GM19372 (cell line): ENCODE measurements at regions not wholly inside any gene's neighbourhood (a gene's known extent, or its start where the extent isn't known, plus 50 kb on each side); places are given as distances from the start of the nearest gene placed in this dataset.

Experiments used
- ATAC-seq: cut with Tn5 transposase; IDR thresholded peaks from one replicate; pipeline ENCODE4 v1.9.1; 2021; ENCODE audit warnings: mild to moderate bottlenecking, low read depth, moderate library complexity; ENCODE audit not compliant: unreplicated experiment

DNA sequence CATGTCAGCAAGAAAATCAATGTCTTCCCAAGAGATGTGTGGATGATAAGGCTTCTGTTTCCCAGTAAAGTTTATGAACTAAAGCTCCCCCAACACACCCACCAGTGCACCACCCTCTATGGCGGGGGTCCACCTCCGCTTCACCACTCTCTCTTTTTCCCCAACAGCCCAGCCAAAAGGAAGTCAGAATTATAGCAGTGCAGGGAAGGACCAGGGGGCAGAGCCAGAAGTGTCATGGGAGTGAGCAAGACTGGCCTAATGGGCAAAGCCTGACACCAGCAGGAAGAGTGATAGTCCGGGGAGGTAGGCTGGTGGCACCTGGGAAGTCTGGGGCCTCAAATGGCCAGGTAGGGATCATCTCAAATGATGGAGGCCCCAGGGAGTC is 167.7 kb downstream of the ZFP36L2 start:
- no peak for ATAC-seq

DNA sequence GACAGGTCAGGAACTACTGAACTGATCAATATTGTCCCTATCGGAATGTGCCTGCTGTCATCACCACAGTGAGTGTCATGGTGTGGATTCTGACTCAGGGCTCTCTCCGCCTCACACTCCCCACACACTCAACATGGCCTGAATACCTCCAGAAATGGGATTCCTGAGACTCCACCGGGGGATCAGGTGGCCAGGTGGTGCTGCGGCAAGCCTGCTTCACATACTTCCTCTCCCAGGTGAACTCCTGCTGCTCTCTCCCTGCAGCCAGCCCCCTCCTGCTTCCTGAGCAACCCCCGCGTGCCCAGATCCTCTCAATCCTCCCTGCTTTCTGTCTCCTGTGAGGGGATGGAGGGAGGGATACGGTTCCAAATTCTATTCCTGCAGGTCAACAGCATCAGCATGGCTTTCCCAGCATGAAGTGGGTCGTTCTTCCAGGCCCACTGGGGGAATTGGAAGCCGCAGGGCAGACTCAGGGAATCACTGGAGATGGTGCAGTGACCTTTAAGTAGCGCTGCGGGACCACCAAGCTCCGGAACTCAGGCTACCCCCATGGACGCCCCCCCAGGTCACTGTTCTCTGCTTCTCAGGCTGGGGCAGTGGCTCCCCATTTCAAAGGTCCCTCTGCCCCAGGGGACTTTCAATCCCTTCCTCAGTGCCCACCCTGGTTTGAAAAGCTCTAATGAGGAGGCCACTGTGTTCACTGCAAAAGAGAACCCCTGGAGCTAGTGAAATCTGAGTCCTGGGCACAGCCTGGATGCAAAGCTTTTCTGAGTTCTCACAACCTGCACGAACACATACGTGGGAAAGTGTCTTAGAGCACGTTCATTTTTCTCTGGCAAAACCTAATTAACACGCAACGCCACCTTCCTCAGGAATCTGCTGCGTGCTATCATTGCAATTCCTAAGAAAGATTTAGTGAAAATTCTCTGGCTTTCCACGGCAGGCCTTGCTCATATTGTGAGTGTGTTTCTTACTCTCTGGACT is 168.4 kb downstream of the ZFP36L2 start:
- ATAC-seq: no peak

DNA sequence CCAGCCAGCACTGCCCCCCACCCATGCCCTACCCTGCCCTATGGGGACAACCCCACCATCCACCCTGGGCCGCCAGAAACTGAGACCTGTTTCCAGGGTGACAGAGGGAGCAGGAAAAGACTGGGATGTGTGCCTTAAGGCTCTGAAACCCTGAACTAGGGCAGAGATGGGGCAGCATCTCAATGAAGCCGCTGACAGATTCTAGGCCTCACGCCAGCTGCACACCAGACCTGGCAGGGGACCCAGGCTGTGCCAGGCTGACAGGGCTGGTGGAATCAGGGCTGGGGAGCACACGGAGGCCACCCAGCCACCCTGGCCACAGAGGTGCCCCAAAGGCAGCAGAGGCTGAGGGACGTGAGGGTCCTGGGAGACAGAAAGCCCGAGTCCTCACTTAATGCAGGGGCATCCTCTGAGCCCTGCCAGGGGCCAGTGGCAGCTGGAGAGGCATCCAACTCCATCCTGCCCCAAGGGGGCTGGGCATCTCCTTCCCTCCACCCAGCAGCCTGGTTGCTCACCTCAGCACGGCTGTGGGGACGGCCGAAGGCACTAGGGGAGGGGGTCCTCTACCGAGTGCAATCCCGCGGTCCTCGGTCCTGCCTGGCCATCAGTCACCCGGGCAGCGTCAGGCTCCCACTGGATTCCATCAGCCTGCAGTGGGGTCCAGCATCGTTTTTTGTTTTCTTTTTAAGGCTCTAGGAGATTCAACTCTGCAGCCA is 169.2 kb downstream of the ZFP36L2 start:
- no peak for ATAC-seq

DNA sequence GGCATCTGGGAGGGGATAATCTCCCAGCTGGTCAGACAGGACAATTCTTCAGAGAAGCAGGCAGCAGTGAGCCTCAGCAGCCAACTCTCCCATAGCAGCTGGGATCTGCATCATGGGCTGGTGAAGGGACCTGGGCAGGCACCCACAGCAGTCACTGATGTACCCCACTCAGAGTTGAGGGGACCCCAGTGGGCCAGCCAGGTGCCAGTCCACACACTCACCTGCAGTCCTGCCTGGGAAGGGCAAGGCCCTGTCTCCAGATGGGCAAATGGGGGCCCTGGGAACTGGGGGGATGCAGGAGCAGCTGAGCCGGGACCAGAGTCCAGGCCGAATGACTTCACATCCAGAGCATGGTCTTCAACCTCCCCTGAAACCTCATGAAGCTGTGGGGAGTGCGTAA is 170.4 kb downstream of the ZFP36L2 start:
- no peak for ATAC-seq

DNA sequence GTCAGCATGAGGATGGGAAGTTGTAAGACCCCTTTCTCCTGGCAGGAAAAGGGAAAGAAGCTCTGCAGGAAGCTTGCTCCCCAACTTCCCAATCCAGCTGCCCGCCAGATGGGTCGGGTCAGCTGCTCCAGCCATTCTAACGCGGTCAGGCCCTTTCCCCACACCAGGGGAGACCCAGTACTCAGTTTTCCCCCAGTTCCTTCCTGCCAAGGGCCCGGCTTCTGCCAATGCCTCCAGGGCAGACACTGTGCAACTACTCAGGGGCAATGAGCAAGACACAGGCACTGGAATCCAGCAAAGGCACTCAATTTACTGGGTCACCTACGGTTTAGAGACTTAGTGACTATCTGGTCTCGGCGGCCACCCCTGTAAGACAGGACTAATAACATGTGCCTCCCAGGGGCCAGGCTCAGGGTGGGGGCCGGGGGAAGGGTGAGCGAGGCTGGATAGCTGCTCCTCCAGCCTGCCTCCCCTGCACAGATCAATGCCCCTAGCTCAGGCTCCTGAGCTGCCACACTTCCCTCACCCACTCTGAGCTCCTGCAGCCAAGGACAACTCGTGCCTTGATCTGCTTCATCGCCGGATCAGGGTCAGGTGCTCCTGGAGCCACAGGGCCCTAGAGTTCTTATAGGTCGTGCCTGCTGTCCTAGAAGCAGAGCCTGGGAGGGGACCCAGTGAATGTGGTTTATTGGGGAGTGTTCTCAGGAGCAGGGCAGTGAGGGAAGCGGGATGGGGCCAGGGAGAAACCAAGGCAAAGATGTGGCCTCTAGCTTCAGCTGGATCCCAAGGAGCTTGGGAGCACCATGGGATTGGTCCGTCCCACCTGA is 171.1 kb downstream of the ZFP36L2 start:
- ATAC-seq: no peak

DNA sequence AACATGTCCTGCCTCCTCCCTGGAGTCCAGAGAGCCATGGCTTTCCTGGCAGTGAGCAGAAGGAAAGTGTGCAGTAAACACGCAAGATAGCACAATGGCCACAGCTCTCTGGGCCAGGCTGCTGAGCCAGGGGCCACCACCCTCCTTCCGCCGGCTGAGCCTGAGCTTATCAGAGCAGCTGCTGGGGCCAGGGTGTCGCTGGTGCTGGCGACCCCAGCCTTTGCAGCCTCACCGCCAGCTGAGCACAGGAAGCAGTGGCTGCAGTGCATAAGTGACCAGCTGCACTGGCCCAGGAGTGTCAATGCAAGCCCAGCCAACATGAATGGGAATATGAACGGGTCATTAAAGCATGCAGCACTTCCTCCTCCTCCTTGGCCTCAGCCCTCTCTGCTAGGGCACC is 172.0 kb downstream of the ZFP36L2 start:
- ATAC-seq: no peak

DNA sequence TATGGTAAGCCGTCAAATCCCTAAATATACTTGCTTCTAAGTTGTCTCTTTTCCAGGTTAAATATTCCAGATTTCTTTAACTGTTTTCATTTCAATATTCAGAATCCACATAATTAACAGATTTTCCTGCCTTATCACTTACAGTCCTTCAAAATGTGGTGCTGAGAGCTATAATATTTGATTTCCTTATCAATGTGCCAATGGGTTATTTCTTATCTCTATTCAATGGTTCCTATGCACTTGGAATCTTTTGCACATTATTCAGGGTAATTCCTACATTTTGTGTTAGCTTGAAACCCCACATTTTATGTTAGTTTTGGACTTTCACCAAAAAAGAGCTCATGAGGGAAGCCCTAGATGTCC is 173.5 kb downstream of the ZFP36L2 start:
- ATAC-seq: no peak

DNA sequence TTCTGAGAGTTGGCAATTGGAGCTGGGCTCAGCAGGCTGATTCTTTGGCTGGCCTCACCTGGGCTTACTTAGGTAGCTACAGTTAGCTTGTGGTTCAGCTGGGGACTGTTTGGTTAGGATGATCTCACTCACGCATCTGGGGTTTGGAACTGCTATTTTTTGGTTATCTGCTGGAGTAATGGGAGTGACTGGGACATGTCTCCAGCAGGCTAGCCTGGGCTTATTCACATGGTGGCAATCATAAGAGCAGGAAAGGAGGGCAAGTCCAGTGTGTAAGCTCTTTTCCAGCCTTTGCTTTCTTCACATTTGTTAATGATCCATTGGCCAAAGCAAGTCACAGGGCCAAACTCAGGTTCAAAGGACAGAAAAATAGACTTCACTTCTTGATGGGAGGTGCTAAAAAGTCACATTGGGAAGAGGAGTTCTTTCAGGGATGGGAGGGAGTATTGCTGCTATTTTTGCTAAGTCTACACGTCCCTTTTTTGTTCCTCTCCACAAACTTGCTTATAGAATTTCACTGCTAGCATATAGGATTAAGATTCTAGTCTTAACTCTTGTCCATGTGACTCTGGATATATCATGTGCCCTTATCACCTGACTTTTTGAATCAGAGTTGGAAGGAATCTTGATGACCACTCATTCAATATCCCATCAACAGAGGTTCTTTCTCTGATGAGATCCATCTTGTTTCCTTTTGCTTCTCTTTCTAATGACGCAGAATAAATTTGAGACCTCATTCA is 174.0 kb downstream of the ZFP36L2 start:
- ATAC-seq: no peak

DNA sequence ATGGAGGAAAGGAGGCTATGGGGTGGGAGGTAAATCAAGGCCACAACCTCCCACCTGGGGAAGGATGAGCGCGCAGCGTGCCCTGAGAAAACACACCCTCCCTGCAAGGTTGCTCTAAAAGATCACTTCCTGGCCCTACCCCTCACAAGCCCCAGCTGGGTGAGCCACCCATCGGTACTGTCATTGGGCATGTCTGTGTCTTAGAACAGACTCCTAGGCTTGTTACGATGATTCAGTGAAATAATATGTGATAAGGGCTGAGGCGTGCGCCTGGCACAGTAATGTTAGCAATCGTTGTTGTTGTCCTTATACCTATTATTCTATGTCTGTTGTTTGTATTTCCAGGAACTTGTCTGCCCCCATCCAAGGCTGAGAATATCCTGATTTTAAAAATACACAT is 175.1 kb downstream of the ZFP36L2 start:
- no peak for ATAC-seq

DNA sequence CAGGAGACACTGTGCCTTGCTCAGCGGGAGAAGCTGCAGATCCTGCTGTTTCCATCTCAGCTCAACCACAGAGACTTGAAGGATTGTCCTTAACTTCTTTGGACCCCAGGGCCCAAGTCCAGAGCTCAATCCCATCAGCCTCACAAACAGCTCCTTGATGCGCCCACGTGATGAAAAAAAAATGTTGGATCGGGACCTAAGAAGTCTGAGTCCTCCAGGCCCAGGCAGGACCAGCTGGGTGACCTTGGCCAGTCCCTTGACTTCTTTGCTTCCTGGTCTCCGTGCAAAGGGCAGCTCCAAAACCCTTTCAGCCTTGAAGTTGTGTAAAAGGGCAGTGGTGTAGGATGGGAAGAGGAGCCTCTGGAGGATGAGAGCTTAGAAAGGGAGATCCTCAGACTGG is 175.5 kb downstream of the ZFP36L2 start:
- no peak for ATAC-seq

DNA sequence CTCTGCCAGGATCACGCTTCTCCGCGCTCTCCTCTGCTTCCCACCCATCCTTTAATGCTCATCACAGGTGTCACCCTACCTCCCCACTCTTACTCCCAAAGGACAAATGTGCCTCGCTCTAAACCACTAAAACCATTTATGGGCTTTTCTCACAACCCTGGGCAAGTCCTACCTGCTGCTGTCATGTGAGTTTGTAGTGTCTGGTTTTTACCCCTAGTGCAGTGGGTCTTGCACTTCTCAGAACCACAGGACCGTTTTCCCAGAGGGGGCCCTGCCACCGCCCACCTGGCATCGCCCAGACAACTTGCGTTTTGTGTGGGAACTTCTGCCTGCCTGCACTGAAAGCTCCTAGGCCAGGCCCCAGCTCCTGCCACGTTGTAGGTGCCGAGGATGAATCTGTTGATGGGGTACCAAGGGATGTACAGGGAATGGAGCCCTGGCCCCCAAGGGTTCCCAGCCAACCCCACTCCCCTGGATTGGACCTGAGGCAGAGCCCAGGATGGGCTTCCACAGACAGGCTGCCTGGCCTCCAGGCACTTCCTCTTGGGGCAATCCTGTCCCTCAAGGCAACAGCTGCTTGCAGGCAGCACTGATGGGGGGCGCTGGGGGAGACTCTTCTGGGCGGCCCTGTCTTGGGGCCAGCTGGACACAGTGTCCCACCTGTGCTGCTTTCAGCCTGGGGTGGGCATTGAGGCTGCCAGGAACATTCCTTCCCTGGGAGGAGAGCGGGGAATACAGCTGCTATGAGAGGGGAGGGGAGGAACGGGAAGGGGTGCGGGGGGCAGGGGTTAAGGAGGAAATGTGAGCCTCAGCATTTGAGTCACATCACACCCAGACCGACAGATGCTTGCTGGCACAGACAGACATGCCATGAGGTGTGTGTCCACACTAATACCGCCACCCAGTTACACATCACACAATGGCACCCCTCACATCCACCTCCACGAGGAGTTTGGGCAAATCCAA is 176.3 kb downstream of the ZFP36L2 start:
- ATAC-seq: no peak

DNA sequence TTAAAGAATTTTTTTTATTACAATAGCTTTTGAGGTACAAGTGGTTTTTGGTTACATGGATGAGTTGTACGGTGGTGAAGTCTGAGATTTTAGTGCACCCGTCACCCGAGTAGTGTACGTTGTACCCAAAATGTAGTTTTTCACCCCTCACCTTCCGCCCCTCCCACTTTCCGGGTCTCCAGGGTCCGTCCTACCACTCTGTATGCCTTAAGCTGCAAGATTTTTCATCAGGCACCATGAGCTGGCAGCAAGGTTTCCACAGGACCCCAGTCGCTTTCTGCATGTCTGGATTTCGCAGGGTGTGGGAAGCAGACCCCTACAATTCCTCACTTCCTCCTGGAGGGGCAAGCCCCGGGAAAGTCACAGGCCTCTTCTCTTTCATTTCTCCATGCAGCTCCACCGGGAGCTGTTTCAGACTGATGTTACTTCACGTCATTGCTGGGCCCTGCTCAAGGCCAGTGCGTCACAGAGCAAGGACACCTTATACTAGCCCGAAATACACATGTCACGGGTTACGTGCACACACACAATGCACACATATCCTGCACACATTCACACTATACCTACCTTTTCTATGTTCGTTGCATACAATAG is 179.1 kb downstream of the ZFP36L2 start:
- no peak for ATAC-seq

DNA sequence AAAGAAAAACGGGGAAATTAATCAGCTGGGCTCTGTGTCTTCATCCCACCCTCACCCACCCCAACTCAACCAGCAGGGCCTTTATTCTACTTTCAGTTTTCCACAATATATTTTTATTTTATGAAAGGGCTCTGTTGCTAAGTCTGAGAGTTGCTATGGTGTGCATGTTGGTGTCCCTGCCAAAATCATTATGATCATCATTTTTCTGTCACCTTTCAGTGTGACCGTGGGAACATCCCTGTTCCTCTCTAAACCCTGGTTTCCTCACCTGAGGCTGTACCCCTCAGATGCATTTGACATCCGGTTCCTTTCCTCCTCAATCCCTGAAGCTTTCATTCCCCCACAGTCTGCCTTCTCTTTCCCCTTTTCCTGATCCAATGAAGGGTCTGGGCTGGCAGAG is 180.5 kb downstream of the ZFP36L2 start:
- ATAC-seq: no peak

DNA sequence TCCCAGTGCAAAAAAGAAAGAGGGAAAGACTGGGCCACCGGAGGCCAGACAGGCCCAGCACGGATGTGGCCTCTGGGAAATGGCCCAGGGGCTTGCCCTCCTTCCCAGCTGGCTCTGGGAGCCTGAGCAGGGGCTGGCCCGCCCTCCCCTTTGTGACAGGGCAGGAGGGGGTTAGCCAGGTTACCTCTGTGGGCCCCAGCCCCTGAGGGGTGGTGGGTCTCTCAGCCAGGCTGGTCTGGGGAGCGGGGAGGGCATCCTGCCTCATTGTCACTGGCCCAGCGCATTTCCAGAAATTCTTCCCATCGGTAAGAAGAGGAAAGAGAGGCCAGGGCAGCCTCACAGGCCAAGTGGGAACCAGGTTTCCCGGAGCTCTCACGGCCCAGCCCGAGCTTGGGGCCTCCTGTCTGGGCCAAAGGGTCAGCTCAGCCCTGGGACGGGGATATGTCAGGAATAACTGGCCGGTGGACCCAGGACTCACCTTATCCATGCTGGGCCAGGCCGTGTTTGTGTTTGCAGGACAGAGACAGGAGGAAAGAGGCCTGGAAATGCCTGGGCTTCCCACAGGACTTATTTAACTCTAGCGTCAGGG is 182.2 kb downstream of the ZFP36L2 start:
- ATAC-seq: no peak

DNA sequence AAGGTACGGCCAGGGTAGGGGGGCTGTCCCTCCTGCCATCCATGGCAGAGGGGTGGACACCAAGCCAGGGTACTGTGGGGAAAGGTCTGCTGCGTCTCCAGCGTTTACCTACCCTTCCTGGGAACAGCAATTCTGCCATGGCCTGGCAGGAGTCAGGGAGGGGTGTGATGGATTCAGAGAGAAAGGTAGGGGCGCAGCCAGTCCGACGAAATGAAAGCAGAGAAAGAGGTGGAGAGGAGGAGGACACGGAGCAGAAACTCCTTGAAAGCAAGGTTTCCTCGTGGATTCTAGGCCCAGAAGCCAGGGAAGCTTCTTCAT is 182.9 kb downstream of the ZFP36L2 start:
- no peak for ATAC-seq

DNA sequence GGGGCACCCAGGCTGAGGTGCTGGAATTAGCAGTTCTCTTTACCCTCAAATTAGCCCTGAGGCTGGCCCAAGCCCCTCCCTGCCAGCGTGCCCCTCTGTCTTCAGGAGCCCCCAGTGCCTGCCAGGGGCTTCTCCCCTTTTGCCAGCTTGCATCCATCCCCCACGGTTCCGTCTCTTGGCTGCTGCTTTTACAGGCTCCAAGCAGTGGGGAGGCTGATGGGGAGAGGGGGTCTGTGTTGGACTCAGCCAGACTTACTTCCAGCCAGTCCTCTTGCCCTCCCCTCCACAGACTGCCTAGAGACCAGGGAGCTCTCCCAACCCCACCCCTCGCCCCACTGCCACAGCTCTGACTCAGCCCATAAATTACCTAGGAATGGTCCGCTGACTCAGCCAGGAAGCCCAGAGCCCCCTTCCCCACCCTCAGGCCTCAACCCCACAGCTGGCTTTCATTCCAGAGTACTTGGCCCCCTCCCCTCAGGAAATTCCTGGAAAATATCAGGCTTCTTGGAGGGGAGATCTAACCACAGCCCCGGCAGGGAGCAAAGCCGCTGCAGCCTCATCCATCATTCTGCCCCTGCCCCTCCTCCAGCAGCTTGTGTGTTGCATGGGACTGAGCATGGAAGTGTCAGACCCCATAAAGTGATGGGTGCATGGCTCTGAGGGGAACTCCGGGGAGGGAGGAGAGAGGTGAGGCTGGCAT is 184.6 kb downstream of the ZFP36L2 start:
- no peak for ATAC-seq

DNA sequence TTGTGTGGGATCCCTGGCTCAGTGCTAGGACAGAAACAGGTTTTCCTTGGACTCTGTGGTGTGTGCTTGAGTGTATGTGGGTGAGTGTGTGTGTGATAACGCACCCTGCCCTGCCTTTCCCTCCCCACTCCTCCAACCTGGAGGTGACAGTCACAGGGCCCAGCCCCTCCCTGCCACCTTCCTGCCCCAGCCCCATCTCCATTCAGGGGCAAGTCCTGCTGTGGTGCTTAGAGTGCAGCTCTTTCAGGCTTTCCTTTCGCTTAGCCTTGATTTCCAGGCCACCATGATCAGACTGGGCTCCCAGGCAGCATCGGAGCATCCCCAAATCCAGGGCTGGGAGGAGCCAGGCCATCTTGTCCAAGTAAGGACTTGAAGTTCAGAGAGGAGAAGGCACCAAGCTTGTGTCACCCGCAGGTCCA is 185.2 kb downstream of the ZFP36L2 start:
- ATAC-seq: no peak
